ENCODE measurements at regions not wholly inside any gene's neighbourhood (a gene's known extent, or its start where the extent isn't known, plus 50 kb on each side); places are given as distances from the start of the nearest gene placed in this dataset.

DNA sequence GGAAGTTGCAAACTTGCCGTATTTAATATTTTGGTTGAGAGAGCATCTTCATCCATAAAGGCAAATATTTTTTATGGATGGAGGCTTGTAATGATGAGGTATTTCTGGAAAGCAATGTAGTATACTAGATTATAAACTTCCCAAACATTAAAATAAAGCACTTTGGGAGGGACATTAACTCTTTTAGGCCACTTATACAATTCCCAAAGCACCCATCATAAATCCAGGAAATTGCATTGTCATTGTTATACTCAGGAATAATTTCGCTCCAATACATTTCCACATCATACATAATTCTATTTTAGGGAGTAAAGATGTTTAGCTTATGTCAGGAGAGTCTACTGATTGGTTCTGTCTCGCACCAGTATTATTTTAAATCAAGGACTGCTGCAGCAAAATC, 212.7 kb upstream of the MKI67 start:
- TF ChIP-seq, protein P1, sequence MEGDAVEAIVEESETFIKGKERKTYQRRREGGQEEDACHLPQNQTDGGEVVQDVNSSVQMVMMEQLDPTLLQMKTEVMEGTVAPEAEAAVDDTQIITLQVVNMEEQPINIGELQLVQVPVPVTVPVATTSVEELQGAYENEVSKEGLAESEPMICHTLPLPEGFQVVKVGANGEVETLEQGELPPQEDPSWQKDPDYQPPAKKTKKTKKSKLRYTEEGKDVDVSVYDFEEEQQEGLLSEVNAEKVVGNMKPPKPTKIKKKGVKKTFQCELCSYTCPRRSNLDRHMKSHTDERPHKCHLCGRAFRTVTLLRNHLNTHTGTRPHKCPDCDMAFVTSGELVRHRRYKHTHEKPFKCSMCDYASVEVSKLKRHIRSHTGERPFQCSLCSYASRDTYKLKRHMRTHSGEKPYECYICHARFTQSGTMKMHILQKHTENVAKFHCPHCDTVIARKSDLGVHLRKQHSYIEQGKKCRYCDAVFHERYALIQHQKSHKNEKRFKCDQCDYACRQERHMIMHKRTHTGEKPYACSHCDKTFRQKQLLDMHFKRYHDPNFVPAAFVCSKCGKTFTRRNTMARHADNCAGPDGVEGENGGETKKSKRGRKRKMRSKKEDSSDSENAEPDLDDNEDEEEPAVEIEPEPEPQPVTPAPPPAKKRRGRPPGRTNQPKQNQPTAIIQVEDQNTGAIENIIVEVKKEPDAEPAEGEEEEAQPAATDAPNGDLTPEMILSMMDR (conservative IDR thresholded peaks at IDR 0.05 in 1 of 2, IDR thresholded peaks at IDR 0.05 in 1 of 2; ENCODE audit: extremely low read depth in 1 of 2, insufficient read depth in 1 of 2, low read depth in 1 of 2, low read length in 2 of 2): no peak
- no peak for TF ChIP-seq EZH2 (IDR thresholded peaks at IDR 0.05; ENCODE audit: borderline replicate concordance, low read length)

Data from mammary epithelial cell (primary cell).